NOMO-1 treated with DMSO at 0.1 percent for 48 hours (cell line): ENCODE measurements at regions not wholly inside any gene's neighbourhood (a gene's known extent, or its start where the extent isn't known, plus 50 kb on each side); places are given as distances from the start of the nearest gene placed in this dataset.
"Not testable (repeated sequence)": the region's sequence is repeated elsewhere in the genome, so short reads cannot be mapped to it uniquely, and the experiment has no call there.

ENCODE experiments used
- DNase-seq: peaks from one replicate; lab custom pipeline; 2025; ENCODE audit not compliant: unreplicated experiment; lab: John Stamatoyannopoulos, UW

GRCh38 chr2:21763501-21763900 lies 639.7 kb downstream of the TDRD15 start:
- DNase-seq: no peak

DNA sequence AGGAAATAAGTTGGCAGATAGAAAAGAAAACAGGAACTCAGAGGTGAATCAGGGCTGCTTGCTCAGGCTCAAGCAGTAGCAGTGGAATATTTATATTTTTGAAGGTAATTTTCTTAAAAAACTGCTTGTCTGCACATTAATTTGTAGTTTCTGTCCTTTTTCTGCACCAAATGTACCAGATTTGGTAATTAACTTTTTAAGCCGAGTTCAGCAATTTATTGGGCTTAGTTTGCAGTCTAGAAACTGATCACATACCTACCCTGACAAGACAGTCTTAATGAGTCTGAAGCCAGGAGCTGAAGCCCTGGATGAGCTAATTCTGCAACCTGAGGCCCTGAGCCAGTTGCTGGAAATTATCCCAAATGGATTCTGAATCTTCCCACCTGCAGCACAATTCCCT lies 647.0 kb downstream of the TDRD15 start:
- peak; percentile 21 for DNase-seq

DNA sequence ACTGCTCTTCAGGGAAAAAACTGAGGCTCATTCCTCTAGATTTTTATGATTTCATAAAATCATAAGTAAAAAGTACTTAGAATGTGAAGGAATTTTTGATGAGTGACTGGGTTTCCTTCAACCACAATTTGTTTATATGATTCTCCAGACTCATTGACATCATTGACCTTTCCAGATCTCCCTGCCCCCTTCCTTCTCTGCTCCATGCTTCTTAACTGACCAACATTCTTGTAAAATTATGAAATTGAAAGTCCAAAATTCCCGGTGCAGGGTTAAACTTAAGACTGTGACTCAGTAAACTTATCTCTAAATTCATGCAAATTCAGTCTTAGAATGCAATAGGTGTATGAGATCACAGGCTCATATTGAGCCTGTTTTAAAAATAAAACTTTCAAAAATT lies 648.9 kb downstream of the TDRD15 start:
- no peak for DNase-seq

DNA sequence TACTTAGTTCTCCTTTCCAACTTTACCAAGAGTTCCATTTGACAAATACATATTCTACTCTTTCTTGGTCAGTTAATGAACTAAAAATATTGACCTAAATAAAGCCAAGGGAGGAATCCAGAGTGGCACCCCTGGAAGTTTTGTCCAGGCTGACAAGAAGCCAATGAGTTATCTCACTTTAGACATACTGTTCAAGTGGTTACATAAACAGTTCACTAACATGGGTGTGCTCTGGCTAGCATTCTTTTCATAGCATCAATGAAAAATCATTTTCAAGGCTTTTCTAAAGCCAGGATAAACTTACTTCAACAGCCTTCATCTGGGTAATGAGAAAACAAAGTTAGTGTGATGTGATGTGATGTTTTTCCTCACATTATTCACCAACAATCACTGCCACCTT lies 649.4 kb downstream of the TDRD15 start:
- DNase-seq: no peak

DNA sequence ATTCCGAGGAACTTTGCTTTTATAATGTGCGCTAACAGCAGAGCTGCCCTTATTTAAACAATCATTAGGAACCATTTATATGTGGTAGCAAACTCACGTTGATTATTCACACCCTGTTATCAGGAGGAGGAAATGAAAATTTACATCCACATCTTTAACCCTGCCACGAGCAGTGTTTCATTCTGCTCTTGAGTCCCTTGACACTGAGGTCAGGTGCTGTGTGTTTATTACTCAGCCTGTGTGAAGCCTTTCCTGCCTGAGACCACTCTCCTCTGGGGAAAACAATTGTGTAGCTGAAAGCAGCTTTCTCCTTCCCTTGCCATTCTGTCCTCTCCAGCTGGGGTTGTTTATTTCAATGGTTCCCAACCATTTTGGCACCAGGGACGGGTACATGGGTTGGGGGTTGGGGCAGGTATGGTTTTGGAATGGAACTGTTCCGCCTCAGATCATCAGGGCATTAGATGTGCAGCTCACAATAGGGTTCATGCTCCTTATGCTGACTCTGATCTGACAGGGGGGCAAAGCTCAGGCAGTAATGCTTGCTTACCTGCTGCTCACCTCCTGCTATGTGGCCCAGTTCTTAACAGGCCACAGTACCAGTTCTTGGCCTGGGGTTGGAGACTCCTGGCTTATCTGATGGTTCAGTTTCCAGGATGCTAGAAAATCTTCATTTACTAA lies 651.1 kb downstream of the TDRD15 start:
- DNase-seq: no peak

GRCh38 chr2:21779786-21780185 lies 656.0 kb downstream of the TDRD15 start:
- DNase-seq: no peak

- no peak for DNase-seq
These were observed 658.2 kb downstream of the TDRD15 start for GRCh38 chr2:21781962-21782361.

GRCh38 chr2:21782866-21783265 lies 659.1 kb downstream of the TDRD15 start:
- no peak for DNase-seq

DNA sequence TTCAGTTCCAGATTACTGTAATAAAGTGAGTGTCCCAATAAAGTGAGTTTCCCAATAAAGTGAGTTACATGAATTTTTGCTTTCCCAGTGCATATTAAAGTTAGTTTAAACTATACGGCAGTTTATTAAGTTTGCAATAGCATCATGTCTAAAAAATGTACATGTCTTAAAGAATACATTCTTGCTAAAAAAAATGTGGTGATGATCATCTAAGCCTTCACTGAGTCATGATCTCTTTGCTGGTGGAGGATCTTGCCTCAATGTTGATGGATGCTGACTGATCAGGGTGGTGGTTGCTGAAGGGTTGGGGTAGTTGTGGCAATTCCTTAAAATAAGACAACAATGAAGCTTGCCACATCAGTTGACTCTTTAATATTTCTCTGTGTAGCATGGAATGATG lies 664.2 kb downstream of the TDRD15 start:
- no peak for DNase-seq

DNA sequence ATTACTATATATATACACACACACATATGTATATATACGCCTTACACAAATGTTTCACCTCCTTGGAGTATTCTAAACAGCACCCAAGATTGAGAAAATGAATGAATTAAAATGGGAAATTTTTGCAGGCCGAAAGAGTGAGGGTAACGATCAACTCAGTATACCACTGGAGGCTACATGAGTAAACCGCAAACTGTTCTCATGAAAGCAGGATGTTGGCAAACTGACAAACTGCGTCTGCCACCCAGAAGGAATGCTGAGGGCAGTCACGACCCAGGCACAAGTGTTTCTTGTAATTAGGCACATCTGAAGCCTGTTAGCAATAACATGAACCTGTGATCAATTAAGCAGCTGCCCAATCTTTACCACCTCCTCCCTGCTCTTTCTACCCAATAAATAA lies 666.5 kb downstream of the TDRD15 start:
- DNase-seq: not testable (repeated sequence)

DNA sequence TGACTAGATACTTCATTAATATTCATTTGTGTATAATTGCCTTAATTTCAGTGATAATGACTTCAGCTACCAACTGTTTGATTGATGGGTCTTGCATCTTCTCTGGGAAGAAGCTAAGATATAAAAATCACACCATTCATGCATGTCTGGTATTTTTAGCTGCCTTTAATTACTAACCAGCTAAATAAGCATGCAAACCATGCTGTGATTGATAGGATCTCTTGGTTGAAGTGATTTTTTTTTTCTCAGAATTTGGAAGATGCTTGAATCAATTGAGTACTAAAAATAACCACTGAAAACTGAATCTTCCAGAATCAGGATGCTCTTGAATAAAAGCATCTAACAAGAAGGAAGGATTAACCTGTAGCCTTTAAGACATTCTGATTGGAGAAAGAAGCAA lies 668.8 kb downstream of the TDRD15 start:
- DNase-seq: no peak

DNA sequence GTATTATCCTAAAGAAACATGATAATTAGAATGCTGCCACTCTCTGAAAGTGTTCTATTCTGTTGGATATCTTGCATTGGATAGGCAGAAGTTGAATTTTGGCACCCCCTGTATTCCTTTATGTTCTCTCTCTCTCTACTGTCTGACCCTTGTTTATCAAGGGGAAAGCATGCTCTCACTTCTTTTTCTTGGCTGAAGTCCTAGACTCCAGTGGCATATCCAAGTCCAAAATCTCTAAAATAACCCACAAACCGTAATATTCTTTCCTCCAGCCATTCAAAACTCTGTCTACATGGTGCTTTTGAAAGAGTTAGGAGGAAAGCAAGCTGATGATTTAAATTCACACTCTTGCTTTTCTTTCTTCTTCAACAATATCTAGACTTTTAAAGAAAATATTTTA lies 669.7 kb downstream of the TDRD15 start:
- no peak for DNase-seq

DNA sequence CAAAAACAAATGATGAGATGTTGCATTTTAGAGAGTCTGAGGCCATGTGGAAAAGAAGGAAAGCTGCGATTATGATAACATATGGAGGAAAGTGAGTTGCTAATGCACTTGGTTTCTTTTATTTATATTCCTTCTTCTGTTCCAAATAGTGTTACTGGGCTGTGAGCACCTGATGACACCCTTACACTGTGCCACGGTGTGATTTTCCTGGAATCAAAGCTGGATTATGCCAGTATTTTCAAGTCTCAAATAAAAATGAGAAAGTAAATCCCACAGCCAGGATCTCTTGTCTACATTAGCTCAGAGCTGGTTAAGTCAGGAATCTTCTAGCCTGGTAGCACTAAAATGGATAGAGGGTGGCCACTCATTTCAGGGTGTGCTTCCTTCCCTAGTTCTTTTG lies 670.8 kb downstream of the TDRD15 start:
- no peak for DNase-seq

DNA sequence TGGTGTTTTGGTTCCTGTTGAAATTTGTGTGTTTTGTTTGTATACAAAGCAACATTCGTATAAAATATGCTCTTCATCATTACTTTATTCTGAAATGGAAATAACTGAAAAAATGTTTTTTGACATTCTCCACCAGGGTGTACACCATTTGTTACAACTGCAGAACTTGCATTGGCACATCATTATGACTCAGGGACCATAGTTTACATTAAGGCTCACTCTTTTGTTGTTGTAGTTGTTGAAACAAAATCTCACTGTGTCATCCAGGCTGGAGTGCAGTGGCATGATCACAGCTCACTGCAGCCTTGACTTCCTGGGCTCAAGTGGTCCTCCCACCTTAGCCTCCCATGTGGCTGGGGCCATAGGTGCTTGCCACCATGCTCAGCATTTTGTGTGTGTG lies 676.6 kb downstream of the TDRD15 start:
- no peak for DNase-seq

DNA sequence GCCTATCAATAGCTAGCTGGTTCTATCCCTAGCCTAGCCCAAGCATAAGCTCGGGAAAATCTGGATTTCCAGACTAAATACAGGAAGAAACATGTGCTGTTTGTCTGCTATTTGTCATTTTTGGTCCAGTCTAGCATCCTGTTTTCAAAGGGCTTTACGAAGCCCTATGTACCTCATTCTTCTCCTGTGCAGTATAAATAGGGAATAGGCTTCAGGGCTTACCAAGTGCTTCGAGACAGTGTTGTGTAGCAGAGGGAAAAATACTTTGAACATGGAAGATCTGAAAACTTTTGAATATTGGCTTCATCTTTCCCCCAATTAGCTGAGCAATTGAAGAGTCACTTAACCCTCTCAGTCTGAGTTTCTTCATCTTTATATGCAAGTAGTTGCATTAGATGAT lies 679.8 kb downstream of the TDRD15 start:
- no peak for DNase-seq

DNA sequence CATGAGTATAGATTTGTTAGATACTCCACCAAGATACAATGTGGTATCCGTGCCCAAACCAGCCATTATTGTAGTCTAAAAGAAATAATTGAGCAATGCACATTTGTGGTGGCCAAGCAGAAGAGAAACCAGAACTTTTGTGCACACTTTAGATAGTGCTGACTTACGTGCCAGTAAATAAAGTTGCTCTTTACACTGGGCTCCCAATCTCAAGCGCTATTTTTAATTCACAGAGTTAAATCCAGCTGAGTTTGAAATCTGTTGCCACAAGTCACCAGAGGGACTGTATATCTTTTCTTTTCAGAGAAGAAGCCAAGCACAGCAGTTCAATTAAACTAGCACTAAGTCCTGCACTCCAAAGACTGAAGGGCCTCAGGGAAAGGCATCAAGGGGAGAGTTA lies 680.4 kb downstream of the TDRD15 start:
- DNase-seq: peak; percentile 54

- DNase-seq: no peak
These were observed 687.8 kb downstream of the TDRD15 start for GRCh38 chr2:21811541-21811940.

DNA sequence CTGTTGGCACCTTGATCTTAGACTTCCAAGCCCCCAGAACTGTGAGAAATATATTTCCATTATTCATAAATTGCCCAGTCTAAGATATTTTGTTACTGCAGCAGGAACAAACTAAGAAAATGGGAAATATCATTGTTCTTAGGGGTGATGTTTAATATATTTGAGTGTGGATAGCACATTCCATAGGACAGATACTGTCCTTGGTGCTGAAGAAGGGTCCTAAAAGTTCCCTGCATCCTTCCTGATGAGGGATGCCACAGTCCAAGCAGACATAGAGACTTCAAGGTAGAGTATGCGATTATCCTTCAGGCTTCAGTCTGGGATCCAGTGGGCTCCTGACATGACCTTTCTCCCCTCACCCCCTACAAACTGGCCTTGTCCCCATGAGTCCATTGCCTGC lies 689.0 kb downstream of the TDRD15 start:
- DNase-seq: no peak

DNA sequence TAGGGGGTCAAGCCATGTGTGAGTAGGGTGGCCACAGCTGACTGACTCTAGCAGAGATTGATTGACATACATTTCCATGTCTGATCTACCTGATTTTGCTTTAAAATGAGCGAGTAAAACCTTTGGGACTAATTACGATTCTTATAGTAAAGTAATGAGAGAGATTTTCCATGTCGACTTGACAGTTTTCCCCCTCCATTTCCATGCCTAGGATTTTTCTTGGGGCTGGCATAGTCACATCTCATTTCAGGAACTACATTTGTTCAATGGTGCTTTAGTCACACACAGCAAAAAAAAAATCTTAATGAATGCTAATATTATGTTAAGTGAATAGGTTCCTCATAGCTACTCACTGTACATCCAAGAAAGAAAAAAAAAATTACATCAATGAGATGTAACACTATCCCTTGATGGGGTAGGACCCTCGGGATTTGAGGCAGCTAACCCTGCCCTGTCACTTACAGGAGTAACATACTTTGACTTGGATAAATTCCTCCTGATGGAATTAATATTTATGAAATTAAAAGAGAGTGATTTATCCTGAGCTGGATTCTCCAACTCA lies 690.9 kb downstream of the TDRD15 start:
- no peak for DNase-seq

- DNase-seq: no peak
These were observed 694.5 kb downstream of the TDRD15 start for GRCh38 chr2:21818212-21818795.

- no peak for DNase-seq
These were observed 695.7 kb downstream of the TDRD15 start for GRCh38 chr2:21819454-21819853.

DNA sequence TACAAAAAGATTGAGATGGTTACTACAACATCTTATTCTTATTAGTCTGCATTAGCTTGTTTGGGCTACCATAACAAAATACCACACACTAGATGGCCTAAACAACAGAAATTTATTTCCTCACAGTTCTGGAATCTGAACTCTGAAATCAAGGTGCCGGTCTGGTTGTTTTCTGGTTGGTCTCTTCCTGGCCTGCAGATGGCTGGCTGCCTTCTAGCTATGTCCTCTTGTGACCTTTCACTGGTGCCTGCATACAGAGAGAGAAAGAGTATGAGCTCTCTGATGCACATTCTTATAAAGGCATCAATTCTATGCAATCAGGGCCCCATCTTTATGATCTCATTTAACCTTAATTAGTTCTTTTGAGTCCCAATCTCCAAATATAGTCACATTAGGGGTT lies 696.5 kb downstream of the TDRD15 start:
- no peak for DNase-seq

DNA sequence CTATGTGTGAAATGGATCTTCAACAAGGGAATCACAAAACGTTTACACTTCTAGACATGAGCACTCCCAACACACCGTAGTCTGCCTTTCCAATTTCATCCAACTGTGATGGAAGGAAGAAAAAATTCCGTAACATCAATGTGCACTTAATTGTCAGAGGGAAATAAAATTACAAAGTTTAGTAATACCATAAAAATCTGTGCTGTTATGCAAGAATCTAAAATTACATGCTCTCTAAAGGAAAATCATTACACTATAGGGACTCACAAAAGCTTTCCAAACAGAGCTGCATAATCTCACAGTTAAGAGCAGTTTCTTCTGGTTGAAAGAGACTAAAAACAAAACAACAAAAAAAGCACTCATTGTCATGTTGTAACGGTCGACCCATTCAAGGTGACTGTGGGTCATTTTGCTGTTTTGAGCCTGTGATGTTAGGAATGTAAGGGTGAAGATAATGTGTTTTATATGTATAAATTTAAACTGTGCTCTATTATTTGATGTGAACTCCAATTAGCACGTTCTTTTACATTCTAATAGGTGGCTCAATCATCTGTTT lies 698.0 kb downstream of the TDRD15 start:
- no peak for DNase-seq
